Bronchial epithelial cell (primary cell): ENCODE measurements at regions not wholly inside any gene's neighbourhood (a gene's known extent, or its start where the extent isn't known, plus 50 kb on each side); places are given as distances from the start of the nearest gene placed in this dataset.

ENCODE experiments used
- DNase-seq: peaks from one replicate; pipeline ENCODE4 v3.0.0-alpha.2; 2010; ENCODE audit warnings: low read depth
- FAIRE-seq: peaks from 2 replicates; lab custom pipeline; 2011; peaks lifted over from hg19 to GRCh38; lab: Jason Lieb, UNC
- H3K27me3 ChIP-seq: 2 replicates; pipeline ENCODE4 v1.5.1; 2011; ENCODE audit warnings: low read length; ENCODE audit not compliant: control insufficient read depth, insufficient read depth
- H3K36me3 ChIP-seq: 2 replicates; pipeline ENCODE4 v1.5.1; 2011; ENCODE audit warnings: low read length; ENCODE audit not compliant: control insufficient read depth, insufficient read depth
- H3K4me3 ChIP-seq: 2 replicates; pipeline ENCODE4 v1.5.1; 2011; ENCODE audit warnings: mild to moderate bottlenecking, low read depth, low read length, control low read depth
- TF ChIP-seq, protein P1 (sequence below): IDR thresholded peaks from 2 replicates; pipeline ENCODE4 v1.5.1; 2011; ENCODE audit warnings: mild to moderate bottlenecking, moderate library complexity, low read length, control low read depth, inconsistent platforms; ENCODE audit not compliant: insufficient read depth, severe bottlenecking

DNA sequence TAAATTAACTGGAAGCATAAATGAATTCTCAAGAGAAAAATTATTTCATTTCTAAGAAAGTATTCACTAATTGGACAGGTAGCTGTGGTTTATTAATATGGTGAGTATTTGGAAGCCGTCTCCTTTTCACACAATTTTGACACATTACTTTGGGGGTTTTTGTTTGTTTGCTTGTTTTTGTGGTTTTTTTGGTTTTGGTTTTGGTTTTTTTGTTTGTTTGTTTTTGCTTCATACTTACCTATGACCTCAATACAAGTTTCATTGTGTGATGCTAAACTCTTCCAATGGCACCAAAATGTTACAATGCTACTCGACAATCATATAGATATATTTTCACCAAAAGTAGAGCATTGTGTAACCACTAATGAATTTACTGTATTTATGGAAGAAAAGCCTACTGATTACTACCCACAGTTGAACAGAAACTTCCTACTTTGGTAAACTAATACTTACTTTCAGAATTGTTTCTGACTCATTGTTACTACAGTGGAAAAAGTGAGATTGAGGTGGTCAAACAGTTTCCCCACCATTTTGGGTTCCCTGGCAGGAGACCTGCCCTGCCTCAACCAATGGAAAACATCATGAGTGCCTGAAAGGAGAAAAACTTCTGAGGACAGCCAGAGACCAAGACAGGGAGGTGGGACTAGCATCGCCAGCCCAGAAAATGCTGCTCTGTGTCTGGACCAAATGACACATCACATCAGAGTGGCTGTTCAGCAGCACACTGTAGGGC is 443.1 kb downstream of the HNRNPD start:
- FAIRE-seq (no peak), DNase-seq (no peak)
- no peak overlapping the region for H3K4me3 ChIP-seq

GRCh38 chr4:81923140-81923539 is 450.7 kb downstream of the HNRNPD start:
- FAIRE-seq (no peak), DNase-seq (no peak)
- H3K4me3 ChIP-seq = no peak overlapping the region
- H3K36me3 ChIP-seq = no peaks in the 10 kb centered on the region
- TF ChIP-seq, protein P1, sequence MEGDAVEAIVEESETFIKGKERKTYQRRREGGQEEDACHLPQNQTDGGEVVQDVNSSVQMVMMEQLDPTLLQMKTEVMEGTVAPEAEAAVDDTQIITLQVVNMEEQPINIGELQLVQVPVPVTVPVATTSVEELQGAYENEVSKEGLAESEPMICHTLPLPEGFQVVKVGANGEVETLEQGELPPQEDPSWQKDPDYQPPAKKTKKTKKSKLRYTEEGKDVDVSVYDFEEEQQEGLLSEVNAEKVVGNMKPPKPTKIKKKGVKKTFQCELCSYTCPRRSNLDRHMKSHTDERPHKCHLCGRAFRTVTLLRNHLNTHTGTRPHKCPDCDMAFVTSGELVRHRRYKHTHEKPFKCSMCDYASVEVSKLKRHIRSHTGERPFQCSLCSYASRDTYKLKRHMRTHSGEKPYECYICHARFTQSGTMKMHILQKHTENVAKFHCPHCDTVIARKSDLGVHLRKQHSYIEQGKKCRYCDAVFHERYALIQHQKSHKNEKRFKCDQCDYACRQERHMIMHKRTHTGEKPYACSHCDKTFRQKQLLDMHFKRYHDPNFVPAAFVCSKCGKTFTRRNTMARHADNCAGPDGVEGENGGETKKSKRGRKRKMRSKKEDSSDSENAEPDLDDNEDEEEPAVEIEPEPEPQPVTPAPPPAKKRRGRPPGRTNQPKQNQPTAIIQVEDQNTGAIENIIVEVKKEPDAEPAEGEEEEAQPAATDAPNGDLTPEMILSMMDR = no peak
- no peaks in the 10 kb centered on the region for H3K27me3 ChIP-seq

More for the DNA sequence above, 443.1 kb downstream of the HNRNPD start:
- TF ChIP-seq, protein P1 = no peak
- H3K27me3 ChIP-seq = no peaks in the 10 kb centered on the region
- H3K36me3 ChIP-seq = no peaks in the 10 kb centered on the region

DNA sequence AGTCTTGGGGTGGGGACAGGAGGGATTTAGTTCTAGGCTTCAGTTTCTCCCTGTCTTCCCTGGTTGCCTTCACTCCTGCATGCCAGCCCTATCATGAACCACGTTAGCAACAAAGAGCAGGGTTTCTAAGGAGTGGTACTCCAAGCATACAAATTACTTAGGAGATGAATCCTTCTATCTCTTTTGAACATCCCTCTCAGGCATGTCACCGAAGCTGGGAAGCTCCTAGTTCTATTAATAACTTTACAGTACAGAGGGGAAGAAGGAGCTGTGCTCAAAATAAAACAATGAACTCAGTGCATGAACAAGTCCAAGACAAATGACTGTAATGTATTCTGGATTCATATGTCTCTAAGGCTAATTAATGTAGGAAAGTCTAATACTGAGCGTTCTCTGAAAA is 450.6 kb upstream of the RASGEF1B start:
- TF ChIP-seq, protein P1 = no peak
- Histone ChIP-seq H3K36me3 (no peaks in the 10 kb centered on the region), H3K27me3 (no peaks in the 10 kb centered on the region), H3K4me3 (no peak overlapping the region)
- FAIRE-seq (no peak), DNase-seq (no peak)

GRCh38 chr4:81921751-81922159 is 450.0 kb upstream of the RASGEF1B start:
- FAIRE-seq (no peak), DNase-seq (no peak)
- Histone ChIP-seq H3K36me3 (no peaks in the 10 kb centered on the region), H3K4me3 (no peak overlapping the region), H3K27me3 (no peaks in the 10 kb centered on the region)
- TF ChIP-seq, protein P1 = no peak

DNA sequence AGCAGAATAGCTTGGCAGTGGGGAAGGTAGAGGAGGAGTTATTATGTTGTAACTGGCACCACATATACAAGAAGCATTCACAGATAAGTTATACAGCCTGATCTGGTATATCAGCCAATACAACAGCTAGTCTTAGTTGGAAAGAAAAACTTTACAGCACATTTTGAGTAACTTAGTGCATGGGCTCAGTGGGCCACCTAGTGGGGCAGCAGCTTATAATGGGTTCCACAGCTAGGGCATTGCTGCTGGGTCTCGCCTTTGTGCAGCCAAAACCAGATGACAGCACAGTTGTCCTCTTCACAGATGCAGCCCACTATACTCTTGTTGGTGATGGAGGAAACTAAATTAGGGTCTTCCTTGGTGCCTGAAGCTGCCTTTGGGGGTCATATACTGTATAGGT is 448.1 kb upstream of the RASGEF1B start:
- Histone ChIP-seq H3K4me3 (no peak overlapping the region), H3K27me3 (no peaks in the 10 kb centered on the region), H3K36me3 (no peaks in the 10 kb centered on the region)
- TF ChIP-seq, protein P1 = no peak
- FAIRE-seq (no peak), DNase-seq (no peak)

DNA sequence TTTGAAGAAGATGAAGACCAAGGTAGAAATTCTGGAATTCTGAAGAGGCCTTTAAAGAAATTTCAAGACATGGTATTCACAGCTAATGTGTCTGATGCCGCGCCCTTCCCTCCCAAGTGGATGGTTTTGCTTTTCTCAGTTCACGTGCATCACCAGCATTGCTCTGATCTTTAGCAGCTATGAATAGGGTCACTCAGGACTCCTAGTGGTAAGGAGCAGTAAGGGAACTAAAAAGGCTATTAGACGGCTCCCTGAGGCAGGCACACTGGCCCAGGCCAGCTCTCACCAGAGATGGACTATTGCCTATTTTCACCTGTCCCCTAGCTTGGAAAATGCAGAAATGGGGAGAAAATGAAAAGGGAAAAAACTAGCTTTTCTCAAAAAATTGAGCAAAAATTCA is 447.5 kb upstream of the RASGEF1B start:
- DNase-seq (peak; percentile 23), FAIRE-seq (no peak)
- no peaks in the 10 kb centered on the region for H3K36me3 ChIP-seq
- H3K27me3 ChIP-seq = no peaks in the 10 kb centered on the region
- TF ChIP-seq, protein P1 = peak; percentile 33
- no peak overlapping the region for H3K4me3 ChIP-seq
